ENCODE measurements at regions not wholly inside any gene's neighbourhood (a gene's known extent, or its start where the extent isn't known, plus 50 kb on each side); places are given as distances from the start of the nearest gene placed in this dataset.
A peak's percentile ranks its signal among the peaks of the same experiment; 100 is the strongest.

GRCh38 chr7:10696064-10696463, 277.6 kb upstream of the PHF14 start:
- Mint-ChIP-seq H3K4me1 (no peaks in the 10 kb centered on the region), H3K27me3 (ENCODE audit: insufficient read depth, low read depth) (no peaks in the 10 kb centered on the region), H3K4me3 (no peak overlapping the region), H3K9me3 (peaks cover 11% of the 10 kb centered on the region), H3K27ac (no peak overlapping the region), H3K36me3 (no peaks in the 10 kb centered on the region)
- Histone ChIP-seq H3K36me3 (no peaks in the 10 kb centered on the region), H3K4me3 (no peak overlapping the region), H4K20me1 (ENCODE audit: low read depth) (no peaks in the 10 kb centered on the region), H3K79me2 (ENCODE audit: low read depth) (no peaks in the 10 kb centered on the region), H3K27me3 (no peaks in the 10 kb centered on the region), H3K9ac (no peak overlapping the region), H3K4me2 (peak overlapping the region; percentile 18), H3K9me3 (ENCODE audit: low read depth) (no peaks in the 10 kb centered on the region), H3K4me1 (no peaks in the 10 kb centered on the region), H2AFZ (replicated peaks) (peak overlapping the region; percentile 97), H3K27ac (no peak overlapping the region), H3F3A (ENCODE audit: low read depth) (no peaks in the 10 kb centered on the region)
- TF ChIP-seq EZH2 (IDR thresholded peaks at IDR 0.05) = no peak
- no peak for TF ChIP-seq EZH2phosphoT487 (IDR thresholded peaks at IDR 0.05)
- no peak for TF ChIP-seq CTCF (IDR thresholded peaks at IDR 0.05)
- DNase-seq (ENCODE audit: low spot score) = peak; percentile 31

GRCh38 chr7:10703059-10703458, 270.6 kb upstream of the PHF14 start:
- H3K79me2 ChIP-seq (ENCODE audit: low read depth) = no peaks in the 10 kb centered on the region

GRCh38 chr7:10703981-10704380, 269.7 kb upstream of the PHF14 start:
- H3K27me3 Mint-ChIP-seq (ENCODE audit: insufficient read depth, low read depth) = peaks cover 2% of the 10 kb centered on the region
- TF ChIP-seq EZH2phosphoT487 (IDR thresholded peaks at IDR 0.05) (no peak), EZH2 (IDR thresholded peaks at IDR 0.05) (no peak), CTCF (IDR thresholded peaks at IDR 0.05) (no peak)
- H3K4me1 ChIP-seq = no peaks in the 10 kb centered on the region

More at GRCh38 chr7:10703059-10703458, 270.6 kb upstream of the PHF14 start:
- H3K9me3 ChIP-seq (ENCODE audit: low read depth) = no peaks in the 10 kb centered on the region
- no peaks in the 10 kb centered on the region for H4K20me1 ChIP-seq (ENCODE audit: low read depth)
- Mint-ChIP-seq H3K36me3 (no peaks in the 10 kb centered on the region), H3K4me3 (no peak overlapping the region), H3K27ac (no peak overlapping the region), H3K27me3 (ENCODE audit: insufficient read depth, low read depth) (peaks cover 2% of the 10 kb centered on the region), H3K9me3 (peaks cover 9% of the 10 kb centered on the region), H3K4me1 (no peaks in the 10 kb centered on the region)
- H2AFZ ChIP-seq (replicated peaks) = no peak overlapping the region
- no peaks in the 10 kb centered on the region for H3K27me3 ChIP-seq
- no peak overlapping the region for H3K27ac ChIP-seq
- no peak for TF ChIP-seq EZH2 (IDR thresholded peaks at IDR 0.05)
- TF ChIP-seq EZH2phosphoT487 (IDR thresholded peaks at IDR 0.05) = no peak
- TF ChIP-seq CTCF (IDR thresholded peaks at IDR 0.05) = no peak
- no peak overlapping the region for H3K4me2 ChIP-seq
- H3K36me3 ChIP-seq = no peaks in the 10 kb centered on the region
- no peaks in the 10 kb centered on the region for H3K4me1 ChIP-seq
- no peaks in the 10 kb centered on the region for H3F3A ChIP-seq (ENCODE audit: low read depth)
- DNase-seq (ENCODE audit: low spot score) = no peak
- H3K4me3 ChIP-seq = no peak overlapping the region
- H3K9ac ChIP-seq = no peak overlapping the region

More at GRCh38 chr7:10703981-10704380, 269.7 kb upstream of the PHF14 start:
- Mint-ChIP-seq H3K27ac (no peak overlapping the region), H3K4me1 (no peaks in the 10 kb centered on the region), H3K9me3 (peaks cover 9% of the 10 kb centered on the region), H3K36me3 (no peaks in the 10 kb centered on the region), H3K4me3 (no peak overlapping the region)
- Histone ChIP-seq H3K79me2 (ENCODE audit: low read depth) (no peaks in the 10 kb centered on the region), H3K4me2 (no peak overlapping the region), H3K27me3 (no peaks in the 10 kb centered on the region), H2AFZ (replicated peaks) (no peak overlapping the region), H3K9ac (no peak overlapping the region), H3K9me3 (ENCODE audit: low read depth) (no peaks in the 10 kb centered on the region), H3K27ac (no peak overlapping the region), H3F3A (ENCODE audit: low read depth) (no peaks in the 10 kb centered on the region), H3K4me3 (no peak overlapping the region), H3K36me3 (no peaks in the 10 kb centered on the region), H4K20me1 (ENCODE audit: low read depth) (no peaks in the 10 kb centered on the region)
- no peak for DNase-seq (ENCODE audit: low spot score)
